Liver (tissue), 7 donors: ENCODE measurements at regions not wholly inside any gene's neighbourhood (a gene's known extent, or its start where the extent isn't known, plus 50 kb on each side); places are given as distances from the start of the nearest gene placed in this dataset.
"Not testable (repeated sequence)": the region's sequence is repeated elsewhere in the genome, so short reads cannot be mapped to it uniquely, and the experiment has no call there.

Experiments
- DNase-seq: peaks from one replicate; pipeline ENCODE4 v3.0.0-alpha.2; 2017; ENCODE audit warnings: low spot score
- H3K27ac ChIP-seq, 2 donors: one replicate each; pipeline ENCODE4 v1.7.0; 2013; ENCODE audit warnings: inconsistent platforms in 2 of 2, low read length in 2 of 2, control low read depth in 1 of 2, low read depth in 1 of 2, mild to moderate bottlenecking in 1 of 2
- H3K27me3 ChIP-seq, 4 donors: one replicate each; pipeline versions ENCODE4 v1.6.1 to v1.7.0; 2013; ENCODE audit warnings: low read length in 3 of 4, inconsistent platforms in 1 of 4, mild to moderate bottlenecking in 1 of 4, moderate library complexity in 1 of 4; ENCODE audit not compliant: control insufficient read depth in 4 of 4, insufficient read depth in 4 of 4
- H3K36me3 ChIP-seq, 4 donors: one replicate each; pipeline versions ENCODE4 v1.6.1 to v1.7.0; 2013; ENCODE audit warnings: low read length in 3 of 4, mild to moderate bottlenecking in 3 of 4, low read depth in 1 of 4, moderate library complexity in 1 of 4; ENCODE audit not compliant: control insufficient read depth in 4 of 4, insufficient read depth in 3 of 4
- H3K4me1 ChIP-seq, 4 donors: one replicate each; pipeline versions ENCODE4 v1.6.1 to v1.7.0; 2013; ENCODE audit warnings: low read length in 3 of 4, mild to moderate bottlenecking in 3 of 4, moderate library complexity in 1 of 4; ENCODE audit not compliant: control insufficient read depth in 4 of 4, insufficient read depth in 4 of 4
- H3K4me3 ChIP-seq, 3 donors: one replicate each; pipeline versions ENCODE4 v1.6.1 to v1.7.0; 2013; ENCODE audit warnings: low read length in 3 of 3, control low read depth in 1 of 3, low read depth in 1 of 3, mild to moderate bottlenecking in 1 of 3
- H3K9ac ChIP-seq, 2 donors: one replicate each; pipeline ENCODE4 v1.7.0; 2013; ENCODE audit warnings: low read length in 2 of 2, mild to moderate bottlenecking in 2 of 2, moderate library complexity in 2 of 2, control low read depth in 1 of 2, low read depth in 1 of 2
- H3K9me3 ChIP-seq, 4 donors: one replicate each; pipeline versions ENCODE4 v1.6.1 to v1.7.0; 2013; ENCODE audit warnings: low read length in 3 of 4; ENCODE audit not compliant: control insufficient read depth in 4 of 4
- EGR1 ChIP-seq, 2 donors: IDR thresholded peaks; 2 replicates each; pipeline ENCODE4 v1.6.1; 2016 to 2018; ENCODE audit warnings: antibody characterized with exemption in 2 of 2, low read depth in 2 of 2
- FOXA1 ChIP-seq: IDR thresholded peaks from 2 replicates; pipeline ENCODE4 v1.6.1; 2016; ENCODE audit warnings: antibody characterized with exemption
- FOXA2 ChIP-seq: IDR thresholded peaks from 2 replicates; pipeline ENCODE4 v1.6.1; 2016; ENCODE audit warnings: antibody characterized with exemption
- GABPA ChIP-seq, 2 donors: IDR thresholded peaks in 1 of 2; conservative IDR thresholded peaks in 1 of 2; 2 replicates each; pipeline ENCODE4 v1.6.1; 2016; ENCODE audit warnings: antibody characterized with exemption in 2 of 2, mild to moderate bottlenecking in 1 of 2, moderate library complexity in 1 of 2
- HNF4A ChIP-seq, 2 donors: conservative IDR thresholded peaks; 2 replicates each; pipeline ENCODE4 v1.6.1; 2016; ENCODE audit warnings: antibody characterized with exemption in 2 of 2, mild to moderate bottlenecking in 2 of 2
- HNF4G ChIP-seq: IDR thresholded peaks from 2 replicates; pipeline ENCODE4 v1.6.1; 2016; ENCODE audit warnings: antibody characterized with exemption
- NR2F2 ChIP-seq: IDR thresholded peaks from 2 replicates; pipeline ENCODE4 v1.6.1; 2016; ENCODE audit warnings: antibody characterized with exemption
- REST ChIP-seq: IDR thresholded peaks from 2 replicates; pipeline ENCODE4 v1.6.1; 2016; ENCODE audit warnings: antibody characterized with exemption, mild to moderate bottlenecking
- RXRA ChIP-seq, 2 donors: IDR thresholded peaks; 2 replicates each; pipeline ENCODE4 v1.6.1; 2017 to 2018; ENCODE audit warnings: antibody characterized with exemption in 2 of 2, mild to moderate bottlenecking in 1 of 2
- TAF1 ChIP-seq: conservative IDR thresholded peaks from 2 replicates; pipeline ENCODE4 v1.6.1; 2016; ENCODE audit warnings: antibody characterized with exemption, mild to moderate bottlenecking
- WGBS: extraction: QIAGEN DNeasy Blood & Tissue Kit; methylation state at CpG from one replicate; pipeline ENCODE4 v1.1.7; 2013; 5-methylcytosine and 5-hydroxymethylcytosine counted together
- donor health status: healthy.
- donor health status: healthy.
- donor health status: healthy.
- donor health status: healthy.

GRCh38 chr1:168835791-168836190, 106.8 kb upstream of the DPT start:
- TF ChIP-seq FOXA1 = no peak
- TF ChIP-seq REST = no peak
- no peak for TF ChIP-seq NR2F2
- Histone ChIP-seq H3K4me1 (peaks cover 0 to 3% (median 0%) of the 10 kb centered on the region in 4 donors), H3K27ac (no peak overlapping the region), H3K9me3 (peaks cover 0 to 2% (median 0%) of the 10 kb centered on the region in 4 donors), H3K9ac (no peak overlapping the region), H3K27me3 (no peaks in the 10 kb centered on the region), H3K36me3 (no peaks in the 10 kb centered on the region), H3K4me3 (no peak overlapping the region)
- DNase-seq = no peak
- WGBS = 96% methylated on average over 2 of the region's 2 CpGs

GRCh38 chr1:168836469-168836868, 107.5 kb upstream of the DPT start:
- H3K9ac ChIP-seq = no peak overlapping the region
- H3K4me1 ChIP-seq = peaks cover 0 to 3% (median 0%) of the 10 kb centered on the region in 4 donors
- H3K4me3 ChIP-seq = no peak overlapping the region
- no peak for DNase-seq
- TF ChIP-seq GABPA (IDR thresholded peaks at IDR 0.05 in 1 of 2, conservative IDR thresholded peaks at IDR 0.05 in 1 of 2) (no peak), FOXA1 (no peak), FOXA2 (no peak), RXRA (IDR thresholded peaks at IDR 0.05) (no peak), HNF4G (no peak), REST (no peak), EGR1 (IDR thresholded peaks at IDR 0.05; ENCODE audit: low read depth in 2 of 2) (no peak), HNF4A (conservative IDR thresholded peaks at IDR 0.05) (no peak), TAF1 (no peak)
- H3K27ac ChIP-seq = no peak overlapping the region
- peaks cover 0 to 2% (median 0%) of the 10 kb centered on the region in 4 donors for H3K9me3 ChIP-seq
- no peaks in the 10 kb centered on the region for H3K36me3 ChIP-seq
- WGBS = 98% methylated on average over 3 of the region's 3 CpGs
- H3K27me3 ChIP-seq = no peaks in the 10 kb centered on the region

- not testable (repeated sequence) for H3K36me3 ChIP-seq, H3K9ac ChIP-seq, H3K27ac ChIP-seq, H3K9me3 ChIP-seq, H3K4me3 ChIP-seq, DNase-seq, H3K27me3 ChIP-seq, H3K4me1 ChIP-seq
- 97% methylated on average over 30 of the region's 30 CpGs for WGBS
Observed at GRCh38 chr1:168837230-168837629, 108.2 kb upstream of the DPT start.
